IMR-90 (cell line): ENCODE measurements at regions not wholly inside any gene's neighbourhood (a gene's known extent, or its start where the extent isn't known, plus 50 kb on each side); places are given as distances from the start of the nearest gene placed in this dataset.

ENCODE experiments used
- ATAC-seq: fragments of 200-7000 bp; cut with Tn5 transposase; 2 replicates; pipeline ENCODE4 v1.9.1; 2020; ENCODE audit warnings: low read depth, mild to moderate bottlenecking, moderate library complexity
- BruUV-seq: library from RNA; stranded (reverse); fragments of 400-500 nt; replicated peaks from 2 replicates; lab custom pipeline; 2021; lab: Mats Ljungman, UMichigan
- CTCF ChIA-PET: fragments of 300-600 bp; formaldehyde crosslinking; extraction: SDS; loops from one replicate; lab custom pipeline; 2021; ENCODE audit warnings: antibody characterized with exemption; lab: Yijun Ruan, JAX
- POLR2A ChIA-PET: fragments of 300-600 bp; sonication (Branson Sonifier 250); formaldehyde crosslinking; loops from one replicate; lab custom pipeline; 2022; ENCODE audit warnings: antibody characterized with exemption; ENCODE audit not compliant: unreplicated experiment; lab: Charles Lee
- DNase-seq: peaks from one replicate; pipeline ENCODE4 v3.0.0; 2013
- H2AFZ ChIP-seq: replicated peaks from 2 replicates; pipeline ENCODE3; 2013; ENCODE audit warnings: low read length, mild to moderate bottlenecking; ENCODE audit not compliant: poor library complexity
- H2AK5ac ChIP-seq: 2 replicates; pipeline ENCODE4 v1.6.1; 2013; ENCODE audit warnings: low read depth, low read length, inconsistent platforms
- H2AK9ac ChIP-seq: replicated peaks from 2 replicates; pipeline ENCODE3; 2013; ENCODE audit warnings: mild to moderate bottlenecking, low read depth, low read length, moderate library complexity; ENCODE audit not compliant: poor library complexity
- H2BK120ac ChIP-seq: 2 replicates; pipeline ENCODE4 v1.6.1; 2013; ENCODE audit warnings: low read depth, low read length, inconsistent platforms
- H2BK15ac ChIP-seq: 3 replicates; pipeline ENCODE4 v1.6.1; 2013; ENCODE audit warnings: low read depth, low read length, inconsistent platforms
- H2BK20ac ChIP-seq: 2 replicates; pipeline ENCODE4 v1.6.1; 2013; ENCODE audit warnings: low read depth, mild to moderate bottlenecking, inconsistent platforms, low read length, moderate library complexity
- H2BK5ac ChIP-seq: 2 replicates; pipeline ENCODE4 v1.6.1; 2013; ENCODE audit warnings: mild to moderate bottlenecking, low read depth, low read length, inconsistent platforms; ENCODE audit not compliant: poor library complexity, severe bottlenecking
- H3K14ac ChIP-seq: replicated peaks from 2 replicates; pipeline ENCODE4 v1.6.1; 2013; ENCODE audit warnings: low read depth, low read length, inconsistent platforms
- H3K18ac ChIP-seq: 2 replicates; pipeline ENCODE4 v1.6.1; 2013; ENCODE audit warnings: low read depth, low read length, control low read depth
- H3K23ac ChIP-seq: 2 replicates; pipeline ENCODE4 v1.6.1; 2013; ENCODE audit warnings: low read depth, low read length, inconsistent platforms
- H3K27ac ChIP-seq: 2 replicates; pipeline ENCODE4 v1.5.1; 2013; ENCODE audit warnings: mild to moderate bottlenecking, control low read depth, low read length; ENCODE audit not compliant: insufficient read depth
- H3K27me3 ChIP-seq: 2 replicates; pipeline ENCODE4 v1.6.1; 2013; ENCODE audit warnings: low read length; ENCODE audit not compliant: control insufficient read depth, insufficient read depth
- H3K36me3 ChIP-seq: 2 replicates; pipeline ENCODE4 v1.6.1; 2013; ENCODE audit warnings: low read length, mixed read lengths; ENCODE audit not compliant: control insufficient read depth, insufficient read depth
- H3K4ac ChIP-seq: 2 replicates; pipeline ENCODE4 v1.6.1; 2013; ENCODE audit warnings: low read depth, low read length, inconsistent platforms
- H3K4me1 ChIP-seq: 2 replicates; pipeline ENCODE4 v1.6.1; 2013; ENCODE audit warnings: low read length, mixed read lengths; ENCODE audit not compliant: control insufficient read depth, insufficient read depth
- H3K4me2 ChIP-seq: 2 replicates; pipeline ENCODE4 v1.6.1; 2013; ENCODE audit warnings: low read depth, mild to moderate bottlenecking, control low read depth, low read length, moderate library complexity
- H3K4me3 ChIP-seq: 2 replicates; pipeline ENCODE4 v1.5.1; 2013; ENCODE audit warnings: low read depth, mild to moderate bottlenecking, control low read depth, low read length, moderate library complexity; ENCODE audit not compliant: insufficient read depth
- H3K56ac ChIP-seq: 2 replicates; pipeline ENCODE4 v1.6.1; 2013; ENCODE audit warnings: low read length, inconsistent platforms; ENCODE audit not compliant: insufficient read depth; ENCODE audit errors: extremely low read depth
- H3K79me1 ChIP-seq, 2 experiments: 2 replicates each; pipeline ENCODE4 v1.6.1; 2013; ENCODE audit warnings: low read length in 2 of 2, inconsistent platforms in 1 of 2, low read depth in 1 of 2
- H3K9ac ChIP-seq: 2 replicates; pipeline ENCODE4 v1.6.1; 2013; ENCODE audit warnings: low read depth, low read length, control low read depth
- H3K9me1 ChIP-seq: 2 replicates; pipeline ENCODE4 v1.6.1; 2013; ENCODE audit warnings: low read length, inconsistent platforms; ENCODE audit not compliant: insufficient read depth
- H3K9me3 ChIP-seq: 2 replicates; pipeline ENCODE4 v1.6.1; 2013; ENCODE audit warnings: low read length; ENCODE audit not compliant: control insufficient read depth, insufficient read depth
- H4K20me1 ChIP-seq: 2 replicates; pipeline ENCODE4 v1.6.1; 2013; ENCODE audit warnings: low read length, inconsistent platforms; ENCODE audit not compliant: insufficient read depth
- H4K5ac ChIP-seq: 2 replicates; pipeline ENCODE4 v1.6.1; 2013; ENCODE audit warnings: mild to moderate bottlenecking, low read depth, low read length, control low read depth
- H4K8ac ChIP-seq, 2 experiments: 2 replicates each; pipeline ENCODE4 v1.6.1; 2013; ENCODE audit warnings: low read depth in 2 of 2, low read length in 2 of 2, control low read depth in 1 of 2, inconsistent platforms in 1 of 2
- H4K91ac ChIP-seq: 2 replicates; pipeline ENCODE4 v1.6.1; 2013; ENCODE audit warnings: low read depth, low read length, inconsistent platforms; ENCODE audit not compliant: insufficient read depth
- MAZ ChIP-seq: IDR thresholded peaks from 2 replicates; pipeline ENCODE4 v1.6.1; 2012; ENCODE audit warnings: low read depth, mild to moderate bottlenecking, low read length, improper control_type of control experiment, moderate library complexity, borderline replicate concordance
- MXI1 ChIP-seq: IDR thresholded peaks from 2 replicates; pipeline ENCODE4 v1.6.1; 2012; ENCODE audit warnings: low read depth, mild to moderate bottlenecking, low read length, moderate library complexity, borderline replicate concordance
- USF2 ChIP-seq: fragments of 150-350 bp; IDR thresholded peaks from 2 replicates; pipeline ENCODE4 v1.6.1; 2017; ENCODE audit warnings: mild to moderate bottlenecking, antibody characterized with exemption, low read length, low read depth
- WGBS, 2 experiments: methylation state at CpG; one replicate each; pipeline versions ENCODE4 v1.1.5 to v1.1.7; 2013; ENCODE audit warnings: missing lambda C conversion rate in 2 of 2; ENCODE audit not compliant: insufficient read length in 1 of 2; ENCODE audit errors: extremely low coverage in 2 of 2; 5-methylcytosine and 5-hydroxymethylcytosine counted together
- dilution Hi-C: fragments of 300-500 bp; cut with HindIII; formaldehyde crosslinking; loops from one replicate; pipeline ENCODE4 v1.14.3; 2018; ENCODE audit warnings: low sequenced_read_pairs; ENCODE audit not compliant: unreplicated experiment
- in situ Hi-C: fragments of 300-500 bp; cut with MboI; formaldehyde crosslinking; loops from 3 replicates; pipeline ENCODE4 v1.14.3; 2019; ENCODE audit warnings: low sequenced_read_pairs, inconsistent platforms, mixed read lengths
- intact Hi-C: fragments of 100-400 bp; cut with micrococcal nuclease; formaldehyde crosslinking; loops from 2 replicates; pipeline ENCODE4 v1.10.0; 2022

DNA sequence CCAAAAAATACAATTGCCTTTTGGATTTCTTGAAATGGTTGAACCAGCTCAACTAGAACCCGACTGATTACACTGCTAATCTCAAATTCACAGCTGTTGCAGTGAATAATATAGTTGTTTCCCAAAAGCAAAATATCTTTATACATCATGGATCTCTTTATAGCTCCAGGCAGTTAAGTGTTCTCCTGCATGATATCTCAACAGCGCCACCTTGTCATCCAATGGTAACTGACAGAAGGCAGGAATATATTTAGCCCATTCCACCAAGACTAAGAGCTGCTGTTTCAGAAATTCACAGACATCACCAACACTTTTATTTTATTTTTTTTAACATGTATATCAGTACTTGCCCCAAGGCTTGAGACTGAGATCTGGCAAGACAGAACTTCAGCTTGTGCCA lies 1141.0 kb upstream of the PRR20A start:
- Histone ChIP-seq H3K36me3 (no peaks in the 10 kb centered on the region), H3K9me3 (peaks cover 15% of the 10 kb centered on the region), H3K9ac (no peak overlapping the region), H3K27me3 (no peaks in the 10 kb centered on the region), H3K18ac (no peak overlapping the region), H3K56ac (no peak overlapping the region), H3K4me3 (no peak overlapping the region), H2BK15ac (no peak overlapping the region), H3K27ac (no peak overlapping the region), H3K4me1 (no peaks in the 10 kb centered on the region), H4K91ac (no peak overlapping the region), H4K5ac (no peak overlapping the region), H2BK20ac (no peak overlapping the region), H2BK5ac (no peak overlapping the region), H3K4ac (no peak overlapping the region), H2BK120ac (no peak overlapping the region), H3K4me2 (no peak overlapping the region), H3K9me1 (no peaks in the 10 kb centered on the region), H3K14ac (no peak overlapping the region), H3K79me1 (no peaks in the 10 kb centered on the region), H3K23ac (no peak overlapping the region), H4K8ac (no peak overlapping the region), H2AK9ac (no peak overlapping the region), H4K20me1 (no peaks in the 10 kb centered on the region), H2AK5ac (no peak overlapping the region), H2AFZ (no peak overlapping the region)
- TF ChIP-seq MXI1 (no peak), MAZ (no peak), USF2 (no peak)
- dilution Hi-C loops (no loop called here), in situ Hi-C loops (no loop called here), intact Hi-C loops (no loop called here)
- CTCF ChIA-PET: no interaction called here
- no CpG with 5 or more reads among the region's 2 CpGs for WGBS, 2 experiments
- DNase-seq (no peak), ATAC-seq (no peak)
- no TSS peak for BruUV-seq
- POLR2A ChIA-PET: no interaction called here
